GM19395 (cell line): ENCODE measurements at regions not wholly inside any gene's neighbourhood (a gene's known extent, or its start where the extent isn't known, plus 50 kb on each side); places are given as distances from the start of the nearest gene placed in this dataset.
"Not testable (repeated sequence)": the region's sequence is repeated elsewhere in the genome, so short reads cannot be mapped to it uniquely, and the experiment has no call there.

Experiments used
- ATAC-seq: cut with Tn5 transposase; IDR thresholded peaks from one replicate; pipeline ENCODE4 v1.9.1; 2021; ENCODE audit warnings: mild to moderate bottlenecking, moderate library complexity; ENCODE audit not compliant: unreplicated experiment

DNA sequence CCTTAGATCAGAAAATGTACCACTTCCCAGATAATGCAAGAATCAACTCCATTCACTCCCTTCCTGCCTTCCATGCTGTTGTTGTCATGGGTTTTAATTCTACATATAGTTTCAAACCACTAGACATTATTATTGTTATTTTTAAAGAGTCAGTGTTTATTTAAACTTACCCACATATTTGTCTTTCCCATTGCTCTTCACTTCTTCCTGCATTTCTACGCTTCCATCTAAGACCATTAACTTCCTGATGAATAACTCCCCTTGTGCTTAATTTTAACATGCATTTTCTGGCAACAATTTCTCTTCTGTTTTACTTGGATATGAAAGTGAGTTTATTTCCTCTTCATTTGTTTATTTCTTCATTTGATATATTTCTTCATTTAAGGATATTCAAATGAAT, 127.1 kb upstream of the FHIT start:
- ATAC-seq = no peak

DNA sequence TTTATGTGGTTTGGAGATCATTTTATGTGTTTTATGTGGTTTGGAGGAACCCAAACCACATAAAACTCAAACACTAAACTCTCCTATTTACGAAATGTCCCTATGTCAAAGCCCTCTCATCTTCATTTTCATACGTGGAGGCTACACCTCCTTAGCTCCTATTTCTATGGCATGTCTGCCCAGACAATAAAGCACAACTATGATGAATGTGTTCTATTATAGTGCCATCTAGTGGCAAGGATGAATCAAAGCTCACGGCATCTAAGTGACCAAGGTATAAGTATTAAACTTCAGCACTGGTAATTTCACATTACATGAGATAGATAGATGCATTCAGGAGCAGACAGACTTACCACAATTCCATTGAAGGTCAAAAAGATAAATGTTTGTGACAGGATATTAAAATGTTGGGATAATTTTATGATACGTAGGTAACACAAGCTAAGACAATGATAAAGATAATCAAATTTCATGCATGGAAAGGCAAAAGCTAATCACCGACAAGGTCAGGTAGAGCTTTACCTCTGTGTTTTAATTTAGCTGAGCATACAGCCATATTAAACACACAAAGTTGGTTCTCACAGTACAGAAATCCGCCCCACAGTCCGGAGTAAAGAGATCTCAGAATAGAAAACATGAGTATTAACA, 130.6 kb upstream of the FHIT start:
- peak; percentile 96 for ATAC-seq

DNA sequence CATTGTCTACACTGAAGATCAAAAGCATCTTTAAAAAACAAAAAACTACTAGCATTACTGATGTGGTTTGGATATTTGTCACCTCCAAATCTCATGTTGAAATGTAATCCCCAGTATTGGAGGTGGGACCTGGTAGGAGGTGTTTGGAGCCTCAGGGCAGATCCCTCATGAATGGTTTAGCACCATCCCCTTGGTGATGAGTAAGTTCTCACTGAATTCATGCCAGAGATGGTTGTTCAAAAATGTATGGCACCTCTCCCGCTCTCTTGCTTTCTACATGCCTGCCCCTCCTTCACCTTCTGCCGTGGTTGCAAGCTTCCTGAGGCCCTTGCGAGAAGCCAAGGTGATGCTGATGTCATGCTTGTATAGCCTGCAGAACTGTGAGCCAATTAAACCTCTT, 136.6 kb upstream of the FHIT start:
- no peak for ATAC-seq

DNA sequence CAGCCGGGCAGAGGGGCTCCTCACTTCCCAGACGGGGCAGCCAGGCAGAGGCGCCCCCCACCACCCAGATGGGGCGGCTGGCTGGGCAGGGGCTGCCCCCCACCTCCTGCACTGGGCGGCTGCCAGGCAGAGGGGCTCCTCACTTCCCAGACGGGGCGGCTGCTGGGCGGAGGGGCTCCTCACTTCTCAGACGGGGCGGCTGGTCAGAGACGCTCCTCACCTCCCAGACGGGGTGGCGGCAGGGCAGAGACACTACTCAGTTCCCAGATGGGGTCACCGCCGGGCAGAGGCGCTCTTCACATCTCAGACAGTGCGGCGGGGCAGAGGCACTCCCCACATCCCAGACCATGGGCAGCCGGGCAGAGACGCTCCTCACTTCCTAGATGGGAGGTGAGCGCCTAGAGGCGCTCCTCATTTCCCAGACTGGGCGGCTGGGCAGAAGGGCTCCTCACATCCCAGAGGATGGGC, 142.3 kb upstream of the FHIT start:
- not testable (repeated sequence) for ATAC-seq

DNA sequence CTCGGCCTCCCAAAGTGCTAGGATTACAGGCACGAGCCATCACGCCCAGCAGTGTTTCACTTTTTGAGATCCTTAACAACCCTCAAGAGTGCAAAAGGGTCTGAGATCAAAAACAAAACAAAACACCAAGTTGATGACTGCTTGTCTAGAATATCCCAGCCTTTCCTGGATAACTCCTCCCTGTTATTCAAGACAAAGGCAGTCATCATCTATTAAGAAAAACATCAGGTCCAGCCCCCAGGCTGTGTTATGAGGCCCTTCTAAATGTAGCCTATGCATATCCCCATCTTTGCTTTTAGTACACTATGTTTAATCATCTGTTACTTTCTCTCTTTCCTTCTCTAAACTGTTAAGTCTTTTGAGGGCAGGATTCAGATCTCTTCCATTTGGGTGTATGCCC, 150.1 kb upstream of the FHIT start:
- ATAC-seq = no peak

DNA sequence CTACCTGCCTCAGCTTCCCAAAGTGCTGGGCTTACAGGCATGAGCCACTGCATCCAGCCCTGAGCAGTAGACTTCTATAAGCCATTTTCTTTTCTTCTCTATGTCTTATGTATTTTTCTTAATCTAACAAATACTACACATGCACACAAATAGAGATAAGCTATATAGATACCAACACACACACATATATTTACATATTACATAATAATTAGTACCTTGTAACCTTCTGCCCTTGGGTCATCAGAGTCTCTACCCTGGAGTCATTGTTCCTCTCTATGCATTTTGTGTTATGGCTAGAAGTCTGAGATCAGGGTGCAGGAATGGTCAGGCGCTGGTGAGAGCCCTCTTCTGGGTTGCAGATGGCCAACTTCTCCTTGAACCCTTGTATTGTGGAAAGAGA, 154.0 kb upstream of the PTPRG start:
- no peak for ATAC-seq

DNA sequence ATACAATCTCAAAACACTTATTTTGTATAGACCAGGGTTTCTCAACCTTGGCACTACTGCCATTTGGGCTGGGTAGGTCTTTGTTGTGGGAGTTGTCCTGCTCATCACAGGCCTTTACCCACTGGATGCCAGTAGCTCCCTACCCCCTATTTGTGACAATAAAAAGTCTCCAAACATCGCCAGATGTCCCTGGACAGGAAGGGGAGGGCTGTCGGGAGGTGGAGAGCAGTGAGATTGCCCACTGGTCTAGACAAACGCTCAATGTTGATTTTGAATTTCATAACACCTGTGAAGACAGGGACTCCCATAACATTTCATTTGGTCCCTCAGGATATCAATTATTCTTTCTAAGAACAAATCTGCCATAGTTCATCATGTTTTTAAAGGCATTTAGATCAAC, 151.7 kb upstream of the PTPRG start:
- no peak for ATAC-seq

DNA sequence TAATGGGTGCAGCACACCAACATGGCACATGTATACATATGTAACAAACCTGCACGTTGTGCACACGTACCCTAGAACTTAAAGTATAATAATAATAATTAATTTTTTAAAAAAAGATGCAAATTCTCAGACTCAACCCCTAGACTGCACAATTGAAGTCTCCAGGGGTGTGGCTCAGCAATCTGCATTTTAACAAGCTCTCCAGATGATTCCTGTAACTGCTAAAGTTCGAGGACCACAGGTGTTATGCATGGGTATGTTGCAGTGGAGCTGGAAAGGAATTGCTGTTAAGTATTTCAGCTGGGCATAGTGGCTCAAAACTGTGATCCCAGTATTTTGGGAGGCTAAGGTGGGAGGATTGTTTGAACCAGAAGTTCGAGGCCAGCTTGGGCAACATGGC, 151.0 kb upstream of the PTPRG start:
- ATAC-seq = not testable (repeated sequence)

DNA sequence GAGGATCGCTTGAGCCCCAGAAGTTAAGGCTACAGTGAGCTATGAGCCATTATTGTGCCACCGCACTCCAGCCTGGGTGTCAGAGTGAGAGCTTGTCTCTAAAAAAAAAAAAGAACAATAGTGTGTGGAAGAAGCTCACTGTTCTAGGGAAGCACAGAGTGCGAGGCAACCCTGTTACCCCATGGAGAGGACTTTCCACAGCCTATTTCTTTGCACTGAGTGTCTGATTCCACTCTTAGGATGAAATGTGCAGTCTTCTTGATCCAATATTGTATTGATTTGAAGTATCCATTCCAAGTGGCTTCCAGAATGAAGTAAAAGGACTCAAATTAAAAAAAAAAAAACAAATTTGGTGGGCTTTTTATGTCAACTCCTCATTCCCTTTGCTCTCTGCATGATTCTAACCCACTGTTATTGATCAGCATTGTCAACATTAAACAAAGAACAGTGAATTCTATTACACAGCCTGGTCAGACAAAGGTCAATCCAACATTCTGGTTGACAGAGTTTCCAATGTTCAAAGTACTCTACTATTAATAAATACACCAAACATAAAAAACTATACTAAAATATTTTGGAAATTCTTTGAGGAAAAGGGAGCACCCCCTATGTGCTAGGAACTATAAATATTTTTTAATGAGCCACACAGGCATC, 150.2 kb upstream of the PTPRG start:
- no peak for ATAC-seq

DNA sequence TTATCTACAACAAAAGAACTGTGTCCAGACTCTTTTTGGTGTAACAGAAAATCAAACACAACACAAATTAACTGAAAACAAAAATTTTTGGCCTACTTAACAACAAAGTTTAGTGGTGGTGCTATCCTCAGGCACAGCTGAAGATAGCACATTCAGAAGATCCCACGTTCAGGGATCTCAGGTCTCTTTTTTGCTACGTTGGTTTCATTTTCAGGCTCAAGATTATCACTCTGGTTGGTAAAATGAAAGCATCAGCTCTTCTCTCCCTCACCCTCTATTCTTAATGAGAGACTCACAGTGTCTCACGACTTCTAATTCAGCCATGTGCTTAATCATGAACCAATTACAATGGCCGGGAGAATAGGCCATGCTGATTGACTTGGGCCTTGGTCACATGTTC, 146.9 kb upstream of the PTPRG start:
- peak; percentile 90 for ATAC-seq

DNA sequence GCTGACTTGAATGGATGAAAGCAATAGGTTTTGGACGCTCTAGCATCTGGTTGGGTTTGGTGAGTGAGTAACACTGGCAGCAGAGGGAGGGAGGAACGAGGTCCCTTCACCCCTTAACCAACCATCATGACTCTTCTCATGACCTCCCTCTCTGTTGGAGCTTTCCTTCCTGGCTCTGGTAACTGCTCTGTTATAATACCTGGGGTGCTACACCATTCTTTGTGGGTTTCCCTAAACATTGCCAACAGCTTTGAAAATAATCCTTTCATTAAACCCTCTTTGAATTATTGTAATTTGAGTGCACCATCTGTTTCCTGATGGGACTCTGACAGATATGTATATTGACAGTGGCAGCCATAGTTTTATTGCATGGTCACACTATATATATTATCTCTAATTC, 146.2 kb upstream of the PTPRG start:
- ATAC-seq = no peak

DNA sequence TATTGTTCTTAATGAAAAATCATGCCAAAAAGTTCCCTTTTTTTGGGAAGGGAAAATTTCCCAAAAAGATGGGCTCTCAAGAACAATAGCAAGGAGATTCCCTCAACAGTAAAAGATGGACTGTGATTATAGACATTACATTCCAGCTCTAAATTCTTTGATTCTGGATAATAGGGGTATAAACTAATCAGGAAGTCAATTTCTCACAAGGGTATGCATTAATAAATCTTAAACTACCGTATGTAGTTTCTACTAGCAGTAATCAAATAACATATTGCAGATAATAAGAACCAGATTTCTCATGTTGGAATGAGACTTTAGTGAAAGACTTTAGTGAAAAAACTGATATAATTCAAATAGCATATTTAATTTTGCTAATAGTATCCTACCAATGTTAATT, 144.8 kb upstream of the PTPRG start:
- ATAC-seq = no peak

DNA sequence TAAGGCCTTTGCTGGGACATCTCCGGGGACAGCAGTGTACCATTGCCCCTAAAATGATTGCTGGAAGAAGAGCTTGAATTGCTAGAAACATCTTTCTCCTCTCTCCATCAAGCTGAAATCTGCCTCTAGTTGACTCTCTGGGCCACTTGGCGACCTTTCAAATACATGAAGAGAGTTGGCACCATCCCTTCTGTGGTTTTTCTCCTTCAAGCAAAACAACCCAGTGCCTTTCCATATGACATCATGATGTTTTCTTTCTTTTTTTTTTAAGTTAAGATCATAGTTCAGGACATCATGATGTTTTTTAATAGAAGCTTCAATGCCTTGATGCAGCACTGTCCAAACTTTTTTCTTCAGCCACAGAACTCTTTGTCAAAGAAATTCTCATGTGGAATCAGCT, 144.0 kb upstream of the PTPRG start:
- no peak for ATAC-seq

DNA sequence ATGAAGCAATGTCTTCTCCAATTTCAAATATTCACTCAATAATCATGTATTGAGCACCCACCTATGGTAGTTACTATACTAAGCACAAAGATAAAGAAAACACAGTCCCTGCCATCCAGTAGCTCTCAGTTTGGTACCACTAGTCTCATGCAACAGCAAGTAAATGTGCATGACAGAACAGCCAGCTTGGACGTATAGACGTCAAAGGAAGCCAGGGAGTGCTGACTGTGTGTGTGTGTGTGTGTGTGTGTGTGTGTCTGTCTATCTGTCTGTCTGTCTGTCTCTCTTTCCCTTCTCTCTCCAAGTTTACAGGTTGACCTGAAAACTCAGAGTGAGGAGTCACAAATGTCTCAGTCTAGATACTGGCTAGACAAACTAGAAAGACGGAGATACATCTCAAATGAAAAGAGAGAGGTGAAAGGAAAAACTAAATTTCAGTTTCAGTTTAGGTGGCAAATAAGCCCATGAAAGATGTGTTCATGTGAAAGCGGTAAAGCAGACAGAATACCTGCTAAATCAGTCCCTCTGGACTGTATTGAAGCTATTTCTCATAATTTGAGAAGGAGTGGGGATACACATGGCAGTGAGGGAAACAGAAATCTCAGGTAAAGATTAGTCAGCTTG, 141.1 kb upstream of the PTPRG start:
- ATAC-seq = peak; percentile 80

DNA sequence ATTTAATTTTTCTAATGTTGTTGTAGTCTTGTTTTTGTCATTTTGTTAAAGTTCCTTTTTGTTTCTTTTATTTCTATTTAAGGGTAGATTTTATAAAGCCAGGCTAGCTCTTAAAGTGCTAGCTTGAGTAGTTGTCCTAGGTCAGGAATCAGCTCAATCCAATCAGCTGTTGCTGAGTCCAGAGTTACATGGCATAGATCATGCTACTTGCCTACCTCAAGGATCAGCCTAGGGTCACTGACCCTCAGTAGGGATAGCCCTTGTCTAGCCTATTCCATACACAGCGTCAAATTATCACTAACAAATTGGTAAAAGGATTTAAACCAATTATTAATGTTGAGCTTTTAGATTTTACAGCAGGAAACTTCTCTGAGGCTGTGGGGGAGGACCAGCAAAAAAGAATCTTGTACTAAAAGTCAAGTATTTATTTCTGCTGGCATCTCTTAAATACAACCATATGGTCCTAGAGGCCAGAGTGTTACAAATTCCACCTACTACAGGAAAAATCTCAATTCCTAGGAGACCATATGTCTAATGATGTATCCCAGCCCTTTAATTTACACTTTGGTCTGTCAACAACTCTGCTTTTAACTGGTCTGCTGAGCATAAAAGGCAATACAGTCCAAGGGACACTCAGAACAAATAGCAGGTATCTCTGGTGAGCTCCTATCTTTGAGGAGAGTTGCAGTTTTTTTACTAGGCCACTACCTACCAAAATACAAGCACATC, 138.3 kb upstream of the PTPRG start:
- ATAC-seq = no peak

DNA sequence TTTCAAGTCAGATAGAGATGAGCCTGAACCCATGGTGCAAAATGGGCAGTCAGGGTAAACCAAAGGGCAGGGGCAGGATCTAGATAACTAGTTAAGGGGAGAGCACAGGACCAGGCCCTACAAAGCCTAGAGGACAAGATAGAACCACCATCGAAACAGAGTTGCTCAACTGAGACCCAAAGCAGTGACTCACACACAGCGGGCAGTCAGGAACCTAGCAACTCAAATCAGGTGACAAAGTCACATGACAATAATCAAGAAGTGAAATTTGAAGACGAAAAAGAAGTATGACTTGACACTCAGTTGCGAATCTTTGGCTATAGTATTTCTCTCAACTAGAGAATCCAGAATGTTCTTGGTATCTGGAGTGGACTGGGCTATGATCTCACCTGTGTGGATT, 136.0 kb upstream of the PTPRG start:
- no peak for ATAC-seq

DNA sequence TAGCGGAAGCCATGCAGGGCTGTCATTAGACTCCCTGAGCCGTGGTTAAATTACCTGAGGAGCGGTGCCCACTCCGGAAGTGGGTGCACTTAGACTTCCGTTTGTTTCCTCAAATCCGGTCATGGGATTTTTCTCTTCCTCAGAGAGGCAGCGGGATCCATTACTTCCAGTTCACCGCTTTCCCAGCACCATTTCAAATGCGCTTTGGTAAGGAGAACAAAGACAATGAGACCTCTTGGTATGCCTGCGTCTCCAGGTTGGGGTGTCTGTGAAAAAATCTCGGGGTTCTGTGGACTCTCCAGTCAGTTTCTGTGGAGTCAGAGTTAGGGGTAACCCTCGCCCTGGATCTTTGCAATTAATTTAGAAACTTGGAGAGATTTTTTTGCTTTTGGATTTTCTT, 132.3 kb upstream of the PTPRG start:
- no peak for ATAC-seq

DNA sequence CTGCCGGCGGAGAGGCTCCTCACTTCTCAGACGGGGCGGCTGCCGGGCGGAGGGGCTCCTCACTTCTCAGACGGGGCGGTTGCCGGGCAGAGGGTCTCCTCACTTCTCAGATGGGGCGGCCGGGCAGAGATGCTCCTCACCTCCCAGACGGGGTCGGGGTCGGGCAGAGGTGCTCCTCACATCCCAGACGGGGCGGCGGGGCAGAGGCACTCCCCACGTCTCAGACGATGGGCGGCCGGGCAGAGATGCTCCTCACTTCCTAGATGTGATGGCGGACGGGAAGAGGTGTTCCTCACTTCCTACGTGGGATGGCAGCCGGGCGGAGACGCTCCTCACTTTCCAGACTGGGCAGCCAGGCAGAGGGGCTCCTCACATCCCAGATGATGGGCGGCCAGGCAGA, 126.5 kb upstream of the PTPRG start:
- not testable (repeated sequence) for ATAC-seq

DNA sequence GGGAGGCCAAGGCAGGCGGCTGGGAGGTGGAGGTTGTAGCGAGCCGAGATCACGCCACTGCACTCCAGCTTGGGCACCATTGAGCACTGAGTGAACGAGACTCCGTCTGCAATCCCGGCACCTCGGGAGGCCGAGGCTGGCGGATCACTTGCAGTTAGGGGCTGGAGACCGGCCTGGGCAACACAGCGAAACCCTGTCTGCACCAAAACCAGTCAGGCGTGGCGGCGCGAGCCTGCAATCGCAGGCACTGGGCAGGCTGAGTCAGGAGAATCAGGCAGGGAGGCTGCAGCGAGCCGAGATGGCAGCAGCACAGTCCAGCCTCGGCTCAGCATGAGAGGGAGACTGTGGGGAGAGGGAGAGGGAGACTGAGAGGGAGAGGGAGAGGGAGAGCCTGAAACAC, 126.0 kb upstream of the PTPRG start:
- ATAC-seq = not testable (repeated sequence)

DNA sequence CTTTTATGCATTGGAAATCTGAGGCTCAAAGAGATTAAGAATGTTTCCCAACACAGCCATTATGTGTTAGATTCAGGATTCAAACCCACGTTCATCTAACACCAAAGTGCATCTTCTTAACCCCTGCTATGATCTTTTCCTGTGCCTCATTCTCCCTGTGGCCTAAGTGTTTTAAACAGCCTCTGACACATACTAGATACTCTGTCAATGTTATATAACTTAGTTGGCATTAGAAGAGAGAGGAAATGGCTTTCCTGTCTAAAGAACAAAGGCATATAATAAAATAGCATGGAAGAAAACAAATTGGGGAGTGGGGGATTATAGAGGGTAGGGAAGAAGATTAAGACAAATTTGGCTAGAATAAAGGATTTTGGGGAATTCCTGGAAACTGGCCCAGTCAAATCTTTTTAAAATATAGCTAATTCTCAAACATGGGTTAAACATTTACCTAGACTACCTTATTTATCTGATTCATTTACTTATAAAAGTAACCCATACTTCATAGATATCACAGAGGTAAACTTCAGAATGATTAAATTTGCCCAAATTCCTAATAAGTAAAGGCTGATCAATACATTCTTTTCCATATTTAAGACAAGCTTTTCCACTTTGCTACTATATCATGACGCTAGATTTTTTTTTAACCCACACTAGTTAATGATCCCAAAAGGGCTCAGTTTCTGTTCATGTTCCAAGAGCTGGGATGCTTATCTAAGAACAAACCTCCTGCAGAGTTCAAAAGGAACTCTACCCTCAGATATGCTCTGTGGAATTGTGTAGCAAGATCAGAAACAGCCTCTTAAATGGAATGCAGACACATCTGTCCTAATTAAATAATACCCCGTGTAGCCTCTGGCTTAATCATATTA, 122.9 kb upstream of the PTPRG start:
- no peak for ATAC-seq

DNA sequence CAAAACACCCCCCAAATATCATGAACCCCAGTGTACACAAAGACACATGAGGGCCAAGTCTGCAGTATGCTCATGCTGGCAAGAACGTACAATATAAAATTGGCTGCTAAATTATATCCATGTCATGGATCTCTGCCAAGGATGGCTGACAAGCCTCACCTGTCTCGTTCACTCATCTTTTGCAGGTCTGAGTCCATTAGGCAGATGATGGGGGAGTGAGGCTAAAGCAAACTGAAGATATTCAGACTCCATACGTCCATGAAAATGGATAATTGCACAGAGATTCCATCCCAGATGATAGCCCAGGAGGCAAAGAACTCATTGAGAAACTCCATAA, 122.3 kb upstream of the PTPRG start:
- no peak for ATAC-seq
